NCI-H2227 treated with DMSO at 0.1 percent for 48 hours (cell line): ENCODE measurements at regions not wholly inside any gene's neighbourhood (a gene's known extent, or its start where the extent isn't known, plus 50 kb on each side); places are given as distances from the start of the nearest gene placed in this dataset.

ENCODE experiments used
- DNase-seq: peaks from one replicate; lab custom pipeline; 2025; lab: John Stamatoyannopoulos, UW

DNA sequence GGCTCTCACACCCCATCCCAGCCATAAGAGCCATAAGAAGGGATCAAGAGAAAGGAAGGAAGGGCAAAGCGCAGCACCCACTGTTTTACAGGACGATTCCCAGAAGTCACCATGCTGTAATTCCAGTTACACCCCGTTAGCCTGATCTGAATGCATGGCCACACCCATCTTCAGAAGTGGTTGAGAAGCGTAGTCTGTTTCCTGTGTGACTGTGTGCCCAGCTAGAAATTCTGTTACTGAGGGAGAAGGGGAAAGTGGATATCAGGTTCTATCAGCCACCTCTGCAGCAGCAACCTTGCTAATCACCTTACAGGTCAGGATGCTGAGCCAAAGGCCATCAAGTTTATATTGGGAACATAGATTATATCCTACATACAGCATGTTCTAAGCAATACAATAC is 260.0 kb downstream of the ABHD5 start:
- DNase-seq, result no peak

DNA sequence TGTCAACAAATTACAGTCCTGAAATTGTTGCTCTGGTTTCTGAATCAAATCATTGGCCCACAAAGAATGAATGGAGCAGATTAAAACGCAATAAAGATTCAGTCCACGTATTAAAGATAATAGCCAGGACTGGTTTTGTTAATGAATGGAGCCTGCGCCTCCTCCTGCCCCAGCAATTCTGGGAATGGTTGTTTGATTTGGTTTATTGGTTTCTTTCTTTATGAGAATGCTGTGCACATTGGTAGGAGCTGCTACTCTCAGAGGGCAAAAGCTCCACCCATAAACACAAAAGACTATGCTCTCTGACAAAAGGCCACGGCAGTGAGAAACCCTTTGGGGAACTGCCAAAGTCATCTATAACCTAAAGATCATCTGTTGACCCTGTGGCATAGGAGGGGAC is 261.1 kb downstream of the ABHD5 start:
- DNase-seq, result no peak

DNA sequence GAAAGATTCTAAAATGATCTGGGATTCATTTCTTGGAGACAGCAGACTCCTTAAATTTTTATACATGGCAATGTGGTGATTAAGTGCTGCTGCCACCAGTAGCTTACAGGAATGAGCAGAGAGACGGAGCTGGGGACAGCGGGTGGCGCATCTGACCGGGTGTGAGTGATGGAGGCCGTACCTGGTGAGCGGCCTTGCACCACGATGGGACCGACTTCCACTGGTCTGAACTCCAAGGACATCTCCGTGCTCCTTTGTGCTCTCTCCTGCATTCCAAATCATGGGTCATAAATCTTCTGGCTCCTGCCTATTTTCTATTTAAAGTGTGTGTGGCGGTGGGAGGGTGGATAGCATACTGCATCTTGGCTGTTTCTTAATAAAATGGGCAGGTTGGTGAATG is 262.6 kb downstream of the ABHD5 start:
- no peak for DNase-seq

DNA sequence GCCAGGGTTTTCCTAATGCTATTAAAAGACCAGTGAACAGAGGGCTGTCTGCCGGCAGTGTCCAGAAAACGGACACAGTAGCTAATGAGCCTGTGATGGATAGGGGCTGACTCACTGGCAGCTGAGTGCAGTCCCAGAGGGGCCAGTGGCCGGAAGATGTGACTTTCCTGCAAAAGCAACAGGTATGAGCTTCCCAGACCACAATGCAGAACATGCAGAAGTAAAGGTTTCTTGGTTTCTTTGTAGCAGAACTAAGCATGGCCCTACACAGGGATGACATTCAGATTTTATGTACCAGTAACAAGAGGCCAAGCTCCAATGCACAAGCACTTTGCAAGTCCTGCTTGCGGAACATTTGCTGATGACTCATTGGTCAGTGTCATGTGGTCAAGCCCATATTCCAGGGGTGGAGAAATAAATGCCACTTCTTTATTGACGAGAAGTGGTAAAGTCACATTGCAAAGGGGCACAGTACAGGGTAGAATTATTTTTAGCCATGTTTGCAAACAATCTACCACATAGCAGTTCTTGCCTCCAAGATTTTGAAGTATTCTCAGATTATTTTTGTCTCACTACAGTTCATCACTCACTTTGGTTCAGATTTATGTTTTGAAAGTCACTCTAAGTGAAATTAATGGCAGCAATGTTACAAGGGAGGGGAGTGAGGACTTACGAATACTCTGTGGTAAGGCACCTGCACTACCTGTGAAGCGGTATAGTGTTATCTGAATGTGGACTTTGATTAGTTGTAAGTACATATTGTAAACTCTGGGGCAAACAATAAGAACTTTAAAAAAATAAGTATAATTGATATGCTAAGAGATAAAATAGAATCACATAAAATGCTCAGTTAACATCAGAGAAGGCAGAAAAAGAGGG is 263.3 kb downstream of the ABHD5 start:
- no peak for DNase-seq

DNA sequence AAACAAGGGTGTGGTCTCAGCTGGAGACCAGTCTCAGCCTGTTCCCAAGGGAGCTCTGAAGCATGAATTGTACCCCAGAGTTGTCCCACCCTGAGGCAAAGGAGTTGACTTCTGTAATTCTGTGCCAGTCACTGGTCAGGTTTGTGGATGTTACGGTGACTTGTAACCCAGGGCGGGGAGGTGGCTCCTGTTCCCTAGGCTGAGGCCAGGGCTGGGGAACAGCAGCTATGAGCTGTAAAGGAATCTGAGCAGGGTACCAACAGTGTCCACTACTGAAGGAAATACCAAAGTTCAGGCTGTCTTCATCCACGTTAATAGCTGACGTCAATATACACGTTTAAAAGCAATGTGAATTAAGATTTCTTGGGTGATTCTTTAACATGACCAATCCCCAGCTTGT is 266.2 kb downstream of the ABHD5 start:
- no peak for DNase-seq

DNA sequence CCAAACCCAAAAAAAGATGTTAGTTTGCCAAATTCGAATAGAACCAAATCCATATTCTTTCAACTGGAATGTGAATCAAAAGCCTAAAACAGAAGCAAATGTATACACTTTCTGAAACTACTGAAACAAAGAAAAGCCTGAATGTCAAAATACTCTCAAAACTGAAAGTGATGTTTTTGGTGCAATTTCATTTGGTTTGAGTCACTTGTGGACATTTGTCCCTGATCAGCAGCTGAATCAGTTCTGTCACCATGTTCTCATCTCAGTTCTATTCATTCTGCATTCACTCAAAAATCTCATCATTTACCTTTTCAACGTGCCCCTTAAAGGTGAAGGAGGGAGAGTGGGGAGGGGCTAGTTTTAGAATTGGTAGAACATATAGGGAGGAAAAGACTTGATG is 266.8 kb downstream of the ABHD5 start:
- DNase-seq, result no peak

DNA sequence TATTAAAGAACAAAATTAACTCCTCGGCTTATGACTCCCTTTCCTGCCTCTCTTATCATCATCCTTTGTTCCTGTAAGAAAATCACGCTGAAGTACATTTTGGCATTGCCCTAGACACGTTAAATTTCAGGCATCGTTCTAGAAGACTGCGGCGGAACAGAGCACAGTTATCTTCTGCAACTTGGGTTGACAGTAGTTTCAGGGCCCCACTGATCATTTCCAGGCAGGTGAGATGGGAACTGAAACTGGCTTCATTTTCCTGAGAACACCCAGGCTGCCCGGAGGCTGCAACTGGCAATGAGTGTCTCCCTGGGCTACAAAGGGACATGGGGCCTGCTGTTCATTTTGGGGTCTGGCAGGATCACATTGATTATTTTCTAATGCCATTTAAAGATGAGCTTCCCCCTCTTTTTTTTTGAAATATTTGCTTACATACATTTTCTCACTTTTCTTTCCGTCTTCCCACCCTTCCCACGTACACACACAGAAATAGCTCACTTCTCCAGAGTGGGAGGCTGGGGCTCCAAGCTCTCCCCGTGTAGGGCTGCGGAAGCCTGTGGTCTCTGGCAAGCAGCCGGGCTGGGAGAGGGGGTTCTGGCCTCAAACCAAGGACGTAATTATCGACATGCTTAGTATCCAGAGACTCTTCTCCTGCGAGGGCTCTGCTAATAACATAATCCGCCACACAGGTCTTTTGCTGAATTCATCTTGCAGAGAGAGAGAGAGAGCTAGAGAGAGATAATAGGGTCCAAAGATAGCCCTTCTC is 267.4 kb downstream of the ABHD5 start:
- DNase-seq, result no peak

DNA sequence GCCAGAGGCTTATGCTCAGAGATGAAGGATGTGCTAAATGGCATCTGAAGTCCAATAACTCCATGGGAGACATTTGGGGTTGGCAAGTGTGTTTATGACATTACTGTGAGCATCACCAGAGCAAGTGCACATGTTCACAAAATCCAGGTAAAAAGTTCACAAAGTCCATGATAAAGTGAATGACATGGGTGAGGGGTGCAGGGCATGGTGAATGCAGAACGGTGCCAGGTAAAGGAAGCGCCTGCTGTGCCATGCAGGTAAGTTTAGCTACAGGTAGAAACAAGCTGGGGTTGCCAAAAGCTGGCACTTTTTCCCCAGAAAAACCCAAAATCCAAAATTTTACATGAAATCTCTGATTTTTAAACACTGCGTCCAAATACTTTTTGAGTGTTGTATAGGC is 268.2 kb downstream of the ABHD5 start:
- no peak for DNase-seq

DNA sequence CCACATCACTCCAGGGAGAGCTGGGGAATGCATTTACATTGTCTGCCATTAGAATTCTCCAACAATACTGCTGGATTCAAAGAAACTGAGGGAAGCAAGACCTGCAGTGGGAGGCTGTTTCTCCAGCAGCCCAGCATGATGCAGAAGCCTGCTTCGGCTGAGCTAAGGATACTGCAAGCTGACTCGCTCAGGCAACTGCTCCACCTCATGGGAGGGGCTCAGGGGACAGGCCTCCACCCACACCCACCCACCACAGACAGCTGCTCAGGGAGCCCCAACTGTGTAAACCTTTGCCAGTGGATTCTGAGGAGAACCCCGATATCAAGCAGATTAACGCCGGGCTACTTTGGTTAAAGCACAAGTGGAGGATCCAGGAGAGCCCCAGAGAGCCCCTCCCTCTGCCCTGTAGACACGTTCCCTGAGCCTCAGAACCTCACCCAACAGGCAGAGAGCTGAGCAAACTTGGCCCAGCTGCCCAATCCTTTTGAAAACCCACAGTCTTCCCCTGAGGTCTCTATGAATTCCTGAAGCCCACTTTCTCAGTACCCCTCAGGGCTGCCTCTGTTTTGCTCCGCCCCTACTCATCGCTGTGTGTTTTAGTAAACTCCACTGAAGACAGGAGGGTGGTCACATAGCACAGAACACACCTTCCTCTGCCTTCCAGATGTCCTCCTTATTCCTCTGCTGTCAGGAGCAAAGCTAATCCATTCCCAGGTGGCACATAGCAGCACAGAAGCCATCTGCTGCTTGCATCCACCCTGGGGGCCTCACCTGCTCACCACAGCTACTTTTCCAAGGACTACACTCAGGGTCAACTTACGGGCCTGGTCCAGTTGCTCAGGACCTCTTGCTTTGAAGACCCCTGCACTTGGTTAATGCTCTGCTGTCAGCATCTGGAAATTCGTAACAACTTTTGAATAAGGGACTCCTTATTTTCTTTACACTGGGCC is 269.0 kb downstream of the ABHD5 start:
- DNase-seq, result no peak

DNA sequence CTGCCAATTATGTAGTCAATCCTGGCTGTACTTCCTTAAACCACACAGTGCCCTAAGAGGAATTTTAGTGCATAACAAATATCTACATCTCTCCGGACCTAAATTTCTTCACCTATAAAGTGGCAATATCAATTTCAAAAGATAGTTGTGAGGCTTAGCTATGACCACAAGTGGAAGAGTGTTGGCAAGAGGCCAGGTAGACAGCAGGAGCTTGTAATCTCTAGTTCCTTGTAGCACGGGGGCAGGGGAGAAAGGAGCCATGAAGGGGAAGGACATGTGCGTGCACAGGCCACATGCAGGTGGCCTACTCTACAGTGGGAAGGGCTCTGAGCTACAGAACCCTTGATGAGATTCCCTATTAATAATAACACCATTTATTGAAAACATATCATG is 269.7 kb downstream of the ABHD5 start:
- DNase-seq, result no peak

DNA sequence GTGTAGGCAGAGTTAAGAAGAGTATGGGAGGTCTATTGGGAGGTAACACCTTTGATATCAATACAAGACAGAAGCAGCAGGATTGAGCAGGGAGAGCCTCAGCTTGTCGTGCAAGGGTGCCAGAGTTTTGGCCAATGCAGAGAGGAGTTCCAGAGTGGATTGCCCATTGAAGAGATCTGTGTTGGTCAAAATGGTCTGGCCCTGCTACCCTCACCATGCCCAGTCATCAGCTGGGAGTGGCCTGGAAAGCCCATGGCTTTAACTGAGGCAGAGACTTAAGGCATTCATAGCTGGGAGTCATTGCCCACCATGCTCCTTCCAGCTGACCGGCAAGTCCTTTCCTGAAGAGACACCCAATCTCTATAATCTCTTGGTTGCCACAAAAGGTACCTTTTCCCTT is 271.3 kb downstream of the ABHD5 start:
- no peak for DNase-seq

DNA sequence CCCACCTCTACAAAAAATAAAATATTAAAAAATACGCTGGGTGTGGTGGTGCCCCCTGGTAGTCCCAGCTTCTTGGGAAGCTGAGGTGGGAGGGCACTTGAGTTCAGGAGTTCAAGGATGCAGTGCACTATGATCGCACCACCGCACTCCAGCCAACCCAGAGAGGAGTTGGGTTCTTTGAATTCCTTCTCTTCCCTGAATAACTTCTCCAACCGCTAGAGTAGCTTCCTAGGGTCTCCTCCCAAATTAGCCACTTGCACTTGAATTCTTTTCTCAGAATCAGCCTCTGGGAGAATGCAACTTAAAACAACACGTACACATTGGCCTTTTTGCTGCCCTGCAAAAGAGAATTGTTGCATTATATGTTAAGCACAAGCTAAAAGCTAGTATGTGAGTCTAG is 272.5 kb downstream of the ABHD5 start:
- no peak for DNase-seq

DNA sequence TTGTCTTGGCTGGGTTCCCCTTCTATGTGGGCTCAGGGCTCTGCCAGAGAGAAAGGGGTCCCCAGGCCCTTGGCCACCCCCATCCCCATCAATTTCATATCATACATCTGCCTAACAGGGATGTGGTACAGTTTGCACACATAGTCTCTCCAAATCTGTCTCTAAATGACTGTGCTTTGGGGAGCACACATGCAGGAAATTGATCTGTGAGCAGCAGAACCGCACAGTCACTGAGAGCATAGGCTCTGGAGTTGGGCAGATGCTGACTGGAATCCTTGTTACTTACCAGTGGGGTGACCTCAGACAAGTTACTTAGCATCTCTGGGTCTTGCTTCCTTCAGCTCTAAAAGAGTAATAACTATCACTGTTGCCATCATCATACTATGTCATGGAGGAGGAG is 273.9 kb downstream of the ABHD5 start:
- DNase-seq, result no peak

DNA sequence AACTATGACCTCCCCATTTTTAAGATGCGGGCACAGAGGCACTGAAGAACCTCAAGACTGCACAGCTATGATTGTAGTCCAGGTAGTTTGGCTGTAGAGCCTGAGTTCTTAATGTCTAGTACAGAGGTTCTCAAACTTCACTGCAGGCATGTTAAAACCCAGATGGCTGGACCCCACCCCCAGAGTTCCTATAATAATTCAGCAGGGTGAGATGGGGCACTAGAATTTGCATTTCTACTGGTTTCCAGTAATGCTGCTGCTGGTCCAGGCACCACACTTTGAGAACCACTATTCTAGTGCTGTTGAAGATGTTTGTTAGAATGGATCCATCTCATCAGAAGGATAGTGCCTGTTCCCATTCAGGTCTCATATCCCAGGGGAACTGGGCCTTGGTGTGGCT is 274.9 kb downstream of the ABHD5 start:
- DNase-seq, result no peak

DNA sequence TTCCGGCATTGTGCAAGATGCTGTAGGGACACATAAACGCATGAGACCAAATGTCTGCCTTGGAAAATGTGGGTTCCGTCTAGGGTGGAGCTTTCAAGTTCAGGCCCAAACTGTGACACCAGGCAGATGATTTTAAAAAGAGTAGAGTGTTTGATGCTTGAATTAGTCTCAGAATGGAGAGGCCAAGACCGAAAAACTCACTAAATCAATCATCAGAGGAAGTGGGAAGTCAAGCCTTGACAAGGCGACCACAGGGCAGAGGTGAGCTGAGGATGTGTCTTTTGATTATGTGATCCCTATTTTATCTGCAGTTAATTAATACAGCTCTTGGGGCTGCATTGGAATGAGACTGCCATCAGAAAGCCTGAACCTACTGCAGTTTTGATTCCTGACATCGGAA is 275.4 kb downstream of the ABHD5 start:
- no peak for DNase-seq

DNA sequence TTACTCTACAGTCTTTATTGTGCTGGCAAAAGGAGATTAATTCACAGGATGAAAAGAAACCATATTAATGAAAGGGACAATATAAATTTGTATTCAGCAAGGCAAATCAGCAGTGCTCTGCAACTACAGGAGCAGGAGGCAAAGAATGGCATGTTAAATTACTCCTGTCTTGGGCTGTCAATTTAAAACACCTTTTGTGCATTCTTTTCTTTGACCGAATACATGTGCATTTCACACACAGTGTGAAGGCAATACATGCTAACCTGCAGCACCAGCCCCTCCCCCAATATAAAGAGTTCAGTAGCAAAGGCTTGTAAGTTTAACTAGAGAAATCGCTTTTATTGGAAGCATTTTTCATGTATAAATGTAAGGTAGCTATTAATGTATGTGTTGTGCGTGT is 275.2 kb upstream of the TOPAZ1 start:
- DNase-seq, result no peak

DNA sequence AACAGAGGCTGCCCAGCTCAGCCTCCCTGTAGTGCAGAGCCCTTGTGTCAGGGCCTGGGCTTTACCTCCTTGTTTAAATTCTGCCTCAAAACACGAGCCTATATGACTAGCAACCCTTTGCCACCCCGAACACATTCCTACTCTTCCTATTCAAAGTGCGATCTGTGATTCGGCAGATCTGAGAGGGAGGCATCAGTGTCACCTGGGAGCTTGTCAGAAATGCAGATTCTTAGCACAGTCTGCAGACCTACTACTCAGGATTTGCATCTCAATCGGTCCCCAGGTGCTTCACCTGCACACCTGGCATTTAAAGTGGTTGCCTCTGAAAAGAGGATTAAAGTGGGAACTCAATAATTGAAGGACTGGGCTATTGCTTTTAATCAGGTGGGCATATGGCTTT is 273.2 kb upstream of the TOPAZ1 start:
- DNase-seq, result no peak

DNA sequence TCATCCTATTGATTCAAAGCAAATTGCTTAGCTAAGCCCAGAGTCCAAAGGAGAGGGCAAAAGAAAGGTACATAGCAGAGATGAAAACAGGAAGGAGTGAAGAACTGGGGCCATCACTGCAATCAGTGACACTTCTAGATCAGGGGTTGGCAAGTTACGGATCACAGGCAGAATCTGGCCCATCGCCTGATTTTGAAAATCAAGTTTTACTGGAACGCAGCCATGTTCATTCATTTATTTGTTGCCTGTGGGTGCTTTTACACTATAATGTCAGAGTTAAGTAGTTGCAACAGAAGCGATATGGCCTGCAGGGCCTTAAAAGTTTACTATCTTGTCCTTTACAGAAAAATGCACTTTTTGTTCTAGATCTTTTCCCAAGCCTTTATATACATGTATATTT is 271.7 kb upstream of the TOPAZ1 start:
- DNase-seq, result no peak

DNA sequence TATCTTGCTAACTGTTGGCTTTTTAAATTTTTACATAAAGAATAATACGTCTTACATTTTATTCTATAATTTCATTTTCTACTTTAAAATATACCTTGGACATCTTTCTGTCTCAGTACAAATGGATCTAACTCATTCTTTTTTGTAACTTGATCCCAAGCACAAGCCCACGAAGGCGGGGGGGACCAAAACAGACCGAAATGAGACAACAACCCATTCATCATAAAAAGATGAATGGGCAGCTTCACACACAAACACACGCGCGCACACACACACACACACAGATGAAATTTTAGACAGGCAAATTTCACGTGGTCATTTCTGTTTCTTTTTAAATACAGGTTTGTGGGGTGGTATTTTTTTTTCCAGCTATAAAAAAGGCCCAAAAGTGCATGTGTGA is 271.3 kb upstream of the TOPAZ1 start:
- no peak for DNase-seq

DNA sequence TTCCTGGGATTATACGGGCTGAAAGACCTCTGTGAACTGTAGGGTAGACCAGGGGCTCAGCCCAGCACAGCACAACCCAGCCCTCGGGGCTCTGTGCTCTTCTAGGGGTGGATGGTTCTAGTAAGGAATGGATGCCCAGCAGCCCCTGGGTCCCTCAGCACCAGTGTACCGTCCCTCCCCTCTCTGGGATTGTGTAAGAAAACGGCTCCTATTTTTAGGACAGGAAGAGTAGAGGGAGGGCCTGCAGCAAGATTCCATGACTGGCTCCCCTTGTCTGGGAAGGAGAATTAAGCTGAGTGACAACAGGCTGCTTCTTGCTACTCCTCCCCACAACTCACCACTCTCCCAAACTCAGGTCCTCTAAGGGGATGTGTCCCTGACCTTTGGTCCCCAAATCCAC is 270.8 kb upstream of the TOPAZ1 start:
- DNase-seq, result no peak

DNA sequence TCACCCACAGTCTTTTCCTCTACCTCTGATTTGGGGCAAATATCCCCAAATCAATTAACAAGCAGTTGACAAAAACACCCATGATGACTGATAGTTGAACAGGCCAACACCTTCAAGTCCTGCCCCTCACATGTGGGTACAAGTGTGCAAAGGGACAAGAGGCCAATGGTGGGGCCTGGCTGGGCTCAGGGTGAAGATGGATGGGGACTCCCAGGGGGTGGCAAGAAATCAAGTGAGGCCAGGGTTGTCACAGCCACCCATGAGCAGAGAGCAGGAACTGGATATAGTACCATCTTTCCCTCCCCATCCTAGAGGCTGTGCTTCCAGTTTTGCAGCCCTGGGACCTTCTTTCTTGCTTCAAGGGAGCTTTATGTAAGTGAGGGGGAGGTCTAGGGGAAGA is 270.2 kb upstream of the TOPAZ1 start:
- no peak for DNase-seq

DNA sequence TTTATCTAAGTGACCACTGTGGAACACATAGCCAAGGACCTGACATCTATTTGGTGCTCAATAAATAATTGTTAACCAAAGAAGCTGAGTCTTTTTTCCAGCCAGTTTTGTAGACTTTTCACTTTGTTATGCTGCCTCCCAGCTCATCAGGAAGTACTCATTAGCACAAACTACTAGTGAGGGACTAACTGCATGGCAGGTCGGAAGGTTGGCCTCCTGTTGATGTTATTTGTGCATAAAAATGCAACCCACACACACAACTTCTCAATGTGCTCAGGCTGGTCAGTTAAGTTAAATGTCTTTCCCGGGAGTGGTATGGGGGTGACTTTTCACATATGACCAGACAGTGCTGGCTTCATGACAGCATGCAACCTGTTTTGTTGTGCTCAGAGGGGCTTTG is 263.0 kb upstream of the TOPAZ1 start:
- DNase-seq, result no peak

DNA sequence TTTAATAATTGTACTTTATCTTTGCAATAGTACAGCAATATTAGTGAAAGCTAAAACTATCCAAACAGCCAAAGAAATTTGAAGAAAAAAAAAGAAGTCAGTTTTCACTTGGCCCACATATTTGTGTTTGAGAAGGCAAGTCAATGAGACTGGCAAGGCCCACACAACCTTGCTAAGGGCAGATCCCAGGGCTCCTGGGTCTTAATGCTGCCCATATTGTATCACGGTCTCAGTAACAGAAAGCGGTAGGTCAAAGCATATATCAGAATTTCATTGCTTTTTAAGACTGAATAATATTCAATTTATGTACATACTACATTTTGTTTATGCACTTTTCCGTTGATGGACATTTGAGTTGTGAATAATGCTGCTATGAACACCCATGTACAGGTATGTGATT is 262.0 kb upstream of the TOPAZ1 start:
- no peak for DNase-seq
